ENCODE measurements at regions not wholly inside any gene's neighbourhood (a gene's known extent, or its start where the extent isn't known, plus 50 kb on each side); places are given as distances from the start of the nearest gene placed in this dataset.

DNA sequence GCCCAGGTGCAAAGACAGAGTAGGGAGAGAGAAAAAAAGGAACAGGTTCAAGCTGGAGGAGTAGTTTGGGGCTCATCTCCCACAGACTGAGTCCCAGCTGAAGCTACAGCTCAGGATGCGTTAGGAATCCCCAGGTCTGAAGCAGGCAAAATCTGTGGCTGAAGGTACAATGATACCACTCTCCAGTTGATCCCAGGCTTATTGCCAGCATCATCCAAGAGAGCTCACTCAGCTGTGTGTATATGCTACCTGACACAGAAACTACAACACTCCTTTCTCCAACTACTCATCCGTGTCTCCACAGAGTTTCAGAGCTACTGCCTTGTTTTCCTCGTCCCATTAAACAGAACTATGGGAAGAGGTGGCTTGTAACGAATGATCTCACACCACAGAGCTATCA, 851.3 kb downstream of the GRID1 start:
- 60 to 63% methylated on average over 2 to 3 of the region's 4 CpGs for WGBS, 2 donors (ENCODE audit: low coverage in 1 of 2)
- Histone ChIP-seq H3K36me3 (no peaks in the 10 kb centered on the region), H3K9me3 (no peaks in the 10 kb centered on the region), H3K4me3 (no peak overlapping the region), H3K27ac (no peak overlapping the region), H3K4me1 (no peaks in the 10 kb centered on the region), H3K27me3 (peaks cover 11% of the 10 kb centered on the region)
- ATAC-seq, result no peak
- TF ChIP-seq, protein P1, sequence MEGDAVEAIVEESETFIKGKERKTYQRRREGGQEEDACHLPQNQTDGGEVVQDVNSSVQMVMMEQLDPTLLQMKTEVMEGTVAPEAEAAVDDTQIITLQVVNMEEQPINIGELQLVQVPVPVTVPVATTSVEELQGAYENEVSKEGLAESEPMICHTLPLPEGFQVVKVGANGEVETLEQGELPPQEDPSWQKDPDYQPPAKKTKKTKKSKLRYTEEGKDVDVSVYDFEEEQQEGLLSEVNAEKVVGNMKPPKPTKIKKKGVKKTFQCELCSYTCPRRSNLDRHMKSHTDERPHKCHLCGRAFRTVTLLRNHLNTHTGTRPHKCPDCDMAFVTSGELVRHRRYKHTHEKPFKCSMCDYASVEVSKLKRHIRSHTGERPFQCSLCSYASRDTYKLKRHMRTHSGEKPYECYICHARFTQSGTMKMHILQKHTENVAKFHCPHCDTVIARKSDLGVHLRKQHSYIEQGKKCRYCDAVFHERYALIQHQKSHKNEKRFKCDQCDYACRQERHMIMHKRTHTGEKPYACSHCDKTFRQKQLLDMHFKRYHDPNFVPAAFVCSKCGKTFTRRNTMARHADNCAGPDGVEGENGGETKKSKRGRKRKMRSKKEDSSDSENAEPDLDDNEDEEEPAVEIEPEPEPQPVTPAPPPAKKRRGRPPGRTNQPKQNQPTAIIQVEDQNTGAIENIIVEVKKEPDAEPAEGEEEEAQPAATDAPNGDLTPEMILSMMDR (IDR thresholded peaks at IDR 0.05), result no peak
- TF ChIP-seq POLR2A (IDR thresholded peaks at IDR 0.05) (no peak), POLR2AphosphoS5 (IDR thresholded peaks at IDR 0.05) (no peak), EP300 (IDR thresholded peaks at IDR 0.05) (no peak)

DNA sequence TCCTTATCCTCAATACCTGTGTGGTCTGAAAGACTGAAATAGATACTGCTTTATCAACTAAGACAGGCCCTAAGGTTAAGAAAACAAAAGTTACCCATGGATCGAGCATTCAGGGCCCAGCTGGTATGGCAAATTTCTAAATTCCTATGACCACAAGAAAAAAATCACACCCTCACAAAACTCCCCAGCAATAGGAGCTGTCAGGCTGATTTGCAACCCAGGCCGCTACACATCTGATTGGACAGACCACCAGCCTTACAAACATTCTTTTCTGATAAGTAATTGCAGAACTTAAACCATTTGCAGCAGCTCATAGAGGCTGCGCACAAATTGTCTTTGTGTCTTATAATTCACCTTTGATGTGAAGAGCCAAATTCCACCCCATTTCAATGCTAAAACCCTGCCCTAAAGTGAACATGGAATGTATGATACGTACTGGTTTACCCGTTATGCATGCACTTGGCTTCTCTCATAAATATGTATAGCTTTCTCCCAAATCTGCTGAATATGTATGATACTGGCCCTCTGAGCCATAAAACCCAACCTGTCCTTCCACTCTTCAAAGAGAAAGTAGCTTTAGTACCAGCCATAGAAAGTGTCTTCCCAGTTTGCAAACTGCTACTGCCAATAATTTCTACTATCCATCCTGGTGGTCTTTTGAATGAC, 842.5 kb downstream of the GRID1 start:
- H3K27me3 ChIP-seq, result no peaks in the 10 kb centered on the region
- no peak overlapping the region for H3K4me3 ChIP-seq
- H3K27ac ChIP-seq, result no peak overlapping the region
- no peaks in the 10 kb centered on the region for H3K4me1 ChIP-seq
- no peak for TF ChIP-seq POLR2AphosphoS5 (IDR thresholded peaks at IDR 0.05)
- peaks cover 0 to 14% (median 0%) of the 10 kb centered on the region in 3 donors for H3K9me3 ChIP-seq
- ATAC-seq, result no peak
- H3K36me3 ChIP-seq, result no peaks in the 10 kb centered on the region
- 39 to 54% methylated on average over 5 of the region's 5 CpGs for WGBS, 2 donors (ENCODE audit: low coverage in 1 of 2)

DNA sequence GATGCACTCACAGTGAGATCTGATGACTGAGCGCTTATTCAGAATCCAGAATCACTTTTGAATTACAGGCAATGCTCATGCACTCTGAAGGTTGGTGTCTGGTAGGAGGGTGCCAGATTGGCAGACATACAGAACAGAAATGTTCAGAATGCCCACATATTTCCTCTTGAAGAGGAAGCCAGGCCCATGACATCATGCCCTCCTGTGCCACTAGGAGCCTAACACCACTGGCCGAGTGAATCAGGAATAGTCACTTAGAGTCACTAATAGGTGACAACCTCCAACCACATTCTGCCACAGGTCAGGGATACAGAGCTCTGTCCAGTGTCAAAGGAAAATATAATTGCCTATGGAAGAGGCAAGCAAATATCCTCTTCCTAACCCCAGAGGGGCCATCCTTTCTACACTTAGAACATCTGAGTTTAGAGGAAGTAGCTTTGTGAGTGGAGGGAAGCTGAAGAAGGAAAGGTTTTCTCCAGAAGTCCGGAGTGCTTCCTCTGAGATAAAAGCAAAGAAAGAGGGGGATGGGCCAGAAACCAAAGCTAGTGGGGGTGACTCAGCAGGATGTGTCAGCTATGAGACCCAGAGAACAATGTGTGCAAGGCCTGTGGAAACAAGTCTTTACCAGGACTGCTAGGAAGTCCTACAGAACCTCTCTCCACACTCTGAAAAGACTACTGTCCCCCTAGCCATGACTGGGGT, 838.8 kb downstream of the GRID1 start:
- TF ChIP-seq, protein P1 (IDR thresholded peaks at IDR 0.05), result no peak
- no peak for TF ChIP-seq POLR2AphosphoS5 (IDR thresholded peaks at IDR 0.05)
- no peak for TF ChIP-seq EP300 (IDR thresholded peaks at IDR 0.05)
- no peak for TF ChIP-seq POLR2A (IDR thresholded peaks at IDR 0.05)
- no peaks in the 10 kb centered on the region for H3K27me3 ChIP-seq
- ATAC-seq, result no peak
- no peaks in the 10 kb centered on the region for H3K4me1 ChIP-seq
- no peaks in the 10 kb centered on the region for H3K36me3 ChIP-seq
- no peak overlapping the region for H3K27ac ChIP-seq
- H3K9me3 ChIP-seq, result peaks cover 0 to 14% (median 0%) of the 10 kb centered on the region in 3 donors
- WGBS, 2 donors (ENCODE audit: low coverage in 1 of 2), result 70 to 100% methylated on average over 1 to 3 of the region's 3 CpGs
- no peak overlapping the region for H3K4me3 ChIP-seq

DNA sequence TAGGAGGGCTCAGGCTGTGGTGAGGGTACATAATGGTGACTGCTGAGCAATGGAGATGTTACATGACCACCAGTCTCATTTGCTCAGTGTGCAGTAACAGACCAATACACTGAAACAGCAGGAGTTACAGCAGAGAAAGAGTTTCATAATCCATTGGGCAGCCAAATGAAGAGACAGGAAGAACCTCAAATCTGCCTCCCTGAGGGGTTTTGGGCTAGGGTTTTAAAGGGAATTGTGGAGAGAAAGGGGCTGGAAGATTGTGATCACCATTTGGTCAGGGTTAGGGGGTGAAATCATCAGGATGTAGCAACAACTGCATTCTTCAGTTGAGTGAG, 838.3 kb downstream of the GRID1 start:
- no peaks in the 10 kb centered on the region for H3K27me3 ChIP-seq
- peaks cover 0 to 14% (median 0%) of the 10 kb centered on the region in 3 donors for H3K9me3 ChIP-seq
- H3K36me3 ChIP-seq, result no peaks in the 10 kb centered on the region
- no peak overlapping the region for H3K4me3 ChIP-seq
- no peak overlapping the region for H3K27ac ChIP-seq
- no peaks in the 10 kb centered on the region for H3K4me1 ChIP-seq
- no peak for TF ChIP-seq POLR2A (IDR thresholded peaks at IDR 0.05)
- no peak for TF ChIP-seq EP300 (IDR thresholded peaks at IDR 0.05)
- TF ChIP-seq, protein P1 (IDR thresholded peaks at IDR 0.05), result no peak
- TF ChIP-seq POLR2AphosphoS5 (IDR thresholded peaks at IDR 0.05), result no peak
- no peak for ATAC-seq

DNA sequence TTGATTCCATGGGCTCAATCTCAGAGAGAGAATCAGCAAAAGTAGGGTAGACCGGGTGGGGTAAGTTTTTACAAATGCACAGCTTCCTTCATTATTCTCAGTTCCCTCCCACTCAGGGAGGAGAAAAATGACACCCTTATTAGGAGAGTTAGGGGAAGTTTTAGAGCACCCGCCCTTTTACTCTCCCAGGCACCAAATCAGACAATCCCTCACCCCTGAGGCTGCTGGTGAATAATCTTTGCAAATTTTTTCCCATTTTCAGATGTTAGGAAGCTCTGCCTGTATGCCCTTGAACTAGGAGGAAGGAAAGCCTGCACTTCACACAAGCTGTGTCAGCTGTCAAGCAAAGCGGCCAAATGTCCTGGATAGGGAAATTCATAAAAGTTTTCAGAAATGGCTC, 834.9 kb downstream of the GRID1 start:
- Histone ChIP-seq H3K27me3 (no peaks in the 10 kb centered on the region), H3K4me1 (no peaks in the 10 kb centered on the region), H3K36me3 (no peaks in the 10 kb centered on the region), H3K4me3 (no peak overlapping the region), H3K27ac (no peak overlapping the region), H3K9me3 (peaks cover 0 to 14% (median 0%) of the 10 kb centered on the region in 3 donors)
- 15 to 43% methylated on average over 2 to 3 of the region's 3 CpGs for WGBS, 2 donors (ENCODE audit: low coverage in 1 of 2)
- TF ChIP-seq POLR2AphosphoS5 (IDR thresholded peaks at IDR 0.05), result no peak
- TF ChIP-seq POLR2A (IDR thresholded peaks at IDR 0.05), result no peak
- TF ChIP-seq, protein P1 (IDR thresholded peaks at IDR 0.05), result no peak
- no peak for TF ChIP-seq EP300 (IDR thresholded peaks at IDR 0.05)
- ATAC-seq, result no peak

All from gastroesophageal sphincter (tissue), 4 donors.